ENCODE measurements at regions not wholly inside any gene's neighbourhood (a gene's known extent, or its start where the extent isn't known, plus 50 kb on each side); places are given as distances from the start of the nearest gene placed in this dataset.

GRCh38 chr16:86991679-86992078, 325.5 kb downstream of the C16orf95 start:
- H3K4me1 ChIP-seq: no peaks in the 10 kb centered on the region
- DNase-seq (no peak), ATAC-seq (no peak)
- peaks cover 41% of the 10 kb centered on the region for H3K27me3 ChIP-seq (ENCODE audit: low read depth)
- no peak overlapping the region for H3K4me3 ChIP-seq
- no peaks in the 10 kb centered on the region for H3K9me3 ChIP-seq
- no peaks in the 10 kb centered on the region for H3K36me3 ChIP-seq
- intact Hi-C loops (cut with DNase I): no loop called here
- TF ChIP-seq CTCF (IDR thresholded peaks at IDR 0.05): no peak
- H3K27ac ChIP-seq: no peak overlapping the region

DNA sequence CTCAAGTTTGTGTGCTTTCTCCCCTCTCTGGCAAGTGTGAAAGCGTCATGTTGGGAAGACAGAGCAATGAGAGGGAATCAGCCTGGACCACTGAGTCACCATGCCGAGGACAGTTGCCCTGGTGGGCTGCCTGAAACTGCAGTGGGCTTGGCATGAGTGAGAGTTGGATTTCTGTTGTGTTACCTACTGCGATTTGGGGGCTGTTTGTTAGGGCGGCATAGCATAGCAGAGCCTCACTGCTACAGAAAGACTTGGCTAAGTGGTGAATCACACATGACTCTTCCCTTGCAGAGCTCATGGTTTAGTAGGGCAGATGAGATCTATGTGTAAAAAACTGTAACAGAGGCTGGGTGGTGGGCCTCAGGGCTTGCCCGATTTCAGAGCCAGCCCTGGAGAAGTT, 324.6 kb downstream of the C16orf95 start:
- H3K9me3 ChIP-seq: no peaks in the 10 kb centered on the region

GRCh38 chr16:86993426-86994110, 323.6 kb downstream of the C16orf95 start:
- no peak for TF ChIP-seq CTCF (IDR thresholded peaks at IDR 0.05)
- no peak for DNase-seq

More for the DNA sequence above, 324.6 kb downstream of the C16orf95 start:
- H3K4me3 ChIP-seq: no peak overlapping the region
- peaks cover 45% of the 10 kb centered on the region for H3K27me3 ChIP-seq (ENCODE audit: low read depth)
- intact Hi-C loops (cut with DNase I): no loop called here
- no peak for TF ChIP-seq CTCF (IDR thresholded peaks at IDR 0.05)
- H3K4me1 ChIP-seq: no peaks in the 10 kb centered on the region
- no peak overlapping the region for H3K27ac ChIP-seq
- DNase-seq (no peak), ATAC-seq (no peak)
- H3K36me3 ChIP-seq: no peaks in the 10 kb centered on the region

DNA sequence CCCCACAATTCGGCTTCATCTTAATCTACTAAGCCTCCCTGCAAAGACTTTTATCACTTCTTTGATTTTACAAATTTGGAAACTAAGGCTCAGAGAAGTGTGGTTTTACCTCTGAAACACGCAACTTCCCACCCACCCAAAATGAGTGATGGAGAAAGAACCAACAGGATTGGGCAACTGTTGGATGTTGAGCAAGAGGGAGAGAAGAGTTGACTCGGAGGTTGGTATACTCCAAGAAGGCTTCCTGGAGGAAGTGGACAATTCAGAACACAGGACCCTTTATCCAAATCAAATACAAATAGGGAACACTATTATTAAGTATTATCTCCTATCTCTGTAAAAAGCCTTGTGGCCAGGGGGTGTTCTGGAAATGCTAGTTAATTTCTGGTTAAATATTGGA, 323.0 kb downstream of the C16orf95 start:
- DNase-seq (no peak), ATAC-seq (no peak)
- intact Hi-C loops (cut with DNase I): no loop called here
- no peaks in the 10 kb centered on the region for H3K9me3 ChIP-seq
- H3K27me3 ChIP-seq (ENCODE audit: low read depth): peaks cover 33% of the 10 kb centered on the region
- H3K27ac ChIP-seq: no peak overlapping the region
- no peaks in the 10 kb centered on the region for H3K4me1 ChIP-seq
- TF ChIP-seq CTCF (IDR thresholded peaks at IDR 0.05): no peak
- H3K36me3 ChIP-seq: no peaks in the 10 kb centered on the region
- no peak overlapping the region for H3K4me3 ChIP-seq

More at GRCh38 chr16:86993426-86994110, 323.6 kb downstream of the C16orf95 start:
- intact Hi-C loops (cut with DNase I): no loop called here
- Histone ChIP-seq H3K36me3 (no peaks in the 10 kb centered on the region), H3K4me1 (no peaks in the 10 kb centered on the region), H3K27ac (no peak overlapping the region), H3K27me3 (ENCODE audit: low read depth) (peaks cover 39% of the 10 kb centered on the region), H3K9me3 (no peaks in the 10 kb centered on the region), H3K4me3 (no peak overlapping the region)
- no peak for ATAC-seq

GRCh38 chr16:86994651-86995171, 322.5 kb downstream of the C16orf95 start:
- H3K27me3 ChIP-seq (ENCODE audit: low read depth): peaks cover 30% of the 10 kb centered on the region
- intact Hi-C loops (cut with DNase I): no loop called here
- no peak for DNase-seq

More at GRCh38 chr16:86994651-86995171, 322.5 kb downstream of the C16orf95 start:
- H3K4me1 ChIP-seq: no peaks in the 10 kb centered on the region
- H3K36me3 ChIP-seq: no peaks in the 10 kb centered on the region
- ATAC-seq: no peak
- H3K4me3 ChIP-seq: no peak overlapping the region
- no peak overlapping the region for H3K27ac ChIP-seq
- TF ChIP-seq CTCF (IDR thresholded peaks at IDR 0.05): no peak
- H3K9me3 ChIP-seq: no peaks in the 10 kb centered on the region
